ENCODE measurements at regions not wholly inside any gene's neighbourhood (a gene's known extent, or its start where the extent isn't known, plus 50 kb on each side); places are given as distances from the start of the nearest gene placed in this dataset.

GRCh38 chrX:35741142-35741541 lies 57.0 kb upstream of the MAGEB16 start:
- TF ChIP-seq CTCF (IDR thresholded peaks at IDR 0.05) (no peak), POLR2A (IDR thresholded peaks at IDR 0.05) (no peak)
